ENCODE measurements at regions not wholly inside any gene's neighbourhood (a gene's known extent, or its start where the extent isn't known, plus 50 kb on each side); places are given as distances from the start of the nearest gene placed in this dataset.

- ATAC-seq (no peak), DNase-seq (ENCODE audit: low read depth, low spot score) (no peak), FAIRE-seq (no peak)
- no peaks in the 10 kb centered on the region for H3K27me3 ChIP-seq (replicated peaks in 1 of 2; ENCODE audit: control insufficient read depth in 2 of 2, insufficient read depth in 2 of 2, low read length in 1 of 2)
- RAD21 ChIA-PET (ENCODE audit: unreplicated experiment) = no interaction called here
- no peaks in the 10 kb centered on the region for H3K9me3 ChIP-seq (replicated peaks; ENCODE audit: control insufficient read depth, insufficient read depth, low read length)
- H3K4me1 ChIP-seq (ENCODE audit: control insufficient read depth, insufficient read depth, low read length) = no peaks in the 10 kb centered on the region
- no peak overlapping the region for H3K4me2 ChIP-seq (ENCODE audit: control insufficient read depth, insufficient read depth)
- POLR2A ChIA-PET = no interaction called here
- SMC1A ChIA-PET (ENCODE audit: uncharacterized antibody, unreplicated experiment) = no interaction called here
- no peaks in the 10 kb centered on the region for H4K20me1 ChIP-seq (ENCODE audit: control insufficient read depth, insufficient read depth)
- H3K36me3 ChIP-seq (ENCODE audit: control insufficient read depth in 2 of 2, insufficient read depth in 2 of 2, low read length in 1 of 2) = no peaks in the 10 kb centered on the region
- CTCF ChIA-PET = no interaction called here
- H3K9ac ChIP-seq (ENCODE audit: control insufficient read depth, insufficient read depth, low read length) = no peak overlapping the region
- in situ Hi-C loops (cut with MboI) = no loop called here
- H2AFZ ChIP-seq (ENCODE audit: control insufficient read depth, low read depth, low read length) = no peak overlapping the region
- no peak overlapping the region for H3K27ac ChIP-seq (ENCODE audit: control insufficient read depth, insufficient read depth)
- no peak overlapping the region for H3K4me3 ChIP-seq
- 0% methylated on average over 1 of the region's 1 CpG for WGBS (ENCODE audit: insufficient coverage, insufficient replicate concordance, low lambda C conversion rate, missing lambda C conversion rate)
- intact Hi-C loops (cut with micrococcal nuclease; ENCODE audit: unreplicated experiment) = no loop called here
- BruUV-seq (replicated peaks) = no TSS peak
- no peaks in the 10 kb centered on the region for H3K79me2 ChIP-seq (ENCODE audit: control insufficient read depth, insufficient read depth, low read length)
- no peak for TF ChIP-seq BCL3 (IDR thresholded peaks at IDR 0.05; ENCODE audit: borderline replicate concordance, insufficient read depth, low read depth, low read length, poor library complexity, severe bottlenecking)
- no peak for TF ChIP-seq POU2F2 (IDR thresholded peaks at IDR 0.05; ENCODE audit: borderline replicate concordance, low read depth, low read length)
- no peak for TF ChIP-seq NKRF (conservative IDR thresholded peaks at IDR 0.05)
- TF ChIP-seq PRDM15 (CRISPR knock-in tag; IDR thresholded peaks at IDR 0.05) = no peak
- TF ChIP-seq TBL1XR1 (IDR thresholded peaks at IDR 0.05; ENCODE audit: low read depth, low read length) = no peak
- TF ChIP-seq ELK1 (IDR thresholded peaks at IDR 0.05; ENCODE audit: low read depth, low read length) = no peak
- TF ChIP-seq SP1 (IDR thresholded peaks at IDR 0.05; ENCODE audit: low read depth, low read length) = no peak
- no peak for TF ChIP-seq RFX5 (IDR thresholded peaks at IDR 0.05; ENCODE audit: low read depth, low read length)
- TF ChIP-seq ETV6 (conservative IDR thresholded peaks at IDR 0.05 in 1 of 2, IDR thresholded peaks at IDR 0.05 in 1 of 2; ENCODE audit: borderline replicate concordance in 1 of 2, low read depth in 1 of 2) = no peak
- no peak for TF ChIP-seq SUZ12 (IDR thresholded peaks at IDR 0.05; ENCODE audit: unreplicated experiment)
- no peak for TF ChIP-seq ESRRA (IDR thresholded peaks at IDR 0.05; ENCODE audit: low read length)
- no peak for TF ChIP-seq PML (IDR thresholded peaks at IDR 0.05; ENCODE audit: low read length)
These were observed 154.3 kb upstream of the ARPP21 start for GRCh38 chr3:35484929-35485530.
